Karpas-422 (cell line): ENCODE measurements at regions not wholly inside any gene's neighbourhood (a gene's known extent, or its start where the extent isn't known, plus 50 kb on each side); places are given as distances from the start of the nearest gene placed in this dataset.

Source experiments
- DNase-seq: peaks from one replicate; pipeline ENCODE4 v3.0.0-alpha.2; 2015
- H2AFZ ChIP-seq: fragments of 200-600 bp; sonication (generic); 2 replicates; pipeline ENCODE4 v1.6.1; 2014; ENCODE audit warnings: antibody characterized with exemption, low read length, mixed read lengths
- H3K27ac ChIP-seq: fragments of 200-600 bp; sonication (generic); 2 replicates; pipeline ENCODE4 v1.5.1; 2014; ENCODE audit warnings: mild to moderate bottlenecking, low read length, moderate library complexity
- H3K27me3 ChIP-seq: fragments of 200-600 bp; sonication (generic); 2 replicates; pipeline ENCODE4 v1.6.1; 2014; ENCODE audit warnings: low read length, mixed read lengths
- H3K36me3 ChIP-seq: fragments of 200-600 bp; sonication (generic); 2 replicates; pipeline ENCODE4 v1.6.1; 2014; ENCODE audit warnings: low read length, mixed read lengths; ENCODE audit not compliant: insufficient read depth
- H3K4me1 ChIP-seq: fragments of 200-600 bp; sonication (generic); 2 replicates; pipeline ENCODE4 v1.6.1; 2014; ENCODE audit warnings: mild to moderate bottlenecking, low read length, mixed read lengths
- H3K4me2 ChIP-seq: fragments of 200-600 bp; sonication (generic); 2 replicates; pipeline ENCODE4 v1.6.1; 2014; ENCODE audit warnings: low read length, low read depth, mild to moderate bottlenecking; ENCODE audit not compliant: poor library complexity, severe bottlenecking
- H3K4me3 ChIP-seq: fragments of 200-600 bp; sonication (generic); 2 replicates; pipeline ENCODE4 v1.5.1; 2014; ENCODE audit warnings: mild to moderate bottlenecking, antibody characterized with exemption, low read length, mixed read lengths
- H3K79me2 ChIP-seq: fragments of 200-600 bp; sonication (generic); 2 replicates; pipeline ENCODE4 v1.6.1; 2014; ENCODE audit warnings: mild to moderate bottlenecking, low read length, mixed read lengths
- H3K9ac ChIP-seq: fragments of 200-600 bp; sonication (generic); 2 replicates; pipeline ENCODE4 v1.6.0; 2014; ENCODE audit warnings: low read length
- H3K9me2 ChIP-seq: fragments of 200-600 bp; sonication (generic), shearing (Covaris generic); replicated peaks from 2 replicates; pipeline ENCODE4 v1.6.0; 2014; ENCODE audit warnings: mild to moderate bottlenecking, low read length, moderate library complexity; ENCODE audit not compliant: insufficient read depth
- H3K9me3 ChIP-seq: fragments of 300-700, 200-600 bp; sonication (generic); 2 replicates; pipeline ENCODE4 v1.6.1; 2014; ENCODE audit warnings: low read length, mixed read lengths
- H4K20me1 ChIP-seq: fragments of 200-600 bp; sonication (generic); 2 replicates; pipeline ENCODE4 v1.6.1; 2014; ENCODE audit warnings: mild to moderate bottlenecking, antibody characterized with exemption, low read length, low read depth; ENCODE audit not compliant: insufficient read depth

DNA sequence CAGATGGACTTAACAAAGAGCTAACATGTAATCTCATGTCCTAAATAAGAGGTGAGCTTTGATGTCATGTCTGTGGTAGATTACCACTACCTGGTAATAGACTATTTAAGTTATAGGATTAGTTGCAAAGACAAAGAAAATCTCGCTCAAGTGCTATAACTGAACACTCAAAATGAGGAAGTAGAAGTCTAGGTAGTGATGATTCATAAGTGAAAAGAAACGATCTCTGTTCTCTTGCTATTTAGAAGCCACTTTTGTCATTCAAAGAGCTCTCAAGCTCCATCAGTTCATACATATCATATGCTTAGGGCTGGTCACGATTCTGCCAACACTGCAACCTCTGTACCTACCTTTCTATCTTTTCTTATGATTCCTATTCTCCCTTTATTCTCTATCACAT, 110.9 kb downstream of the EDEM1 start:
- H3K4me1 ChIP-seq = peaks cover 20% of the 10 kb centered on the region

DNA sequence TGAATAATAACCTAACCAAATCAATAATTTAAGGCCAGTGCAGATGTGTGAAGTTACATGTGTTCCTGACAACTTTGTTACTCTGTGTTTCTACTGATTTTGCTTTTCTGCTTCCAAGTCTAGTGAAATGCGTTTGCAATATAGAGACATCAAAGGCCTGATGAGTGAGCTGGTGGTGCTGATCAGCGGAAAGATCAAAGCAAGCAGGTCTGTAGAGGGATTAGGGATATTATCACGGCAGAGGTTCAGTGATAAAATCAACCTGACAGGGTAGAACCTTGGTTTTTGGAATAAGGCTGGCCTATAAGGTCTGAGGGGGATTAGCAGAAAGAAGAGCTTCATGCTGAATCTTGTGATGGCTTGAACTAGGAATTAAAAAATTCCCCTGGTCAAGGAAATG, 111.7 kb downstream of the EDEM1 start:
- no peak overlapping the region for H2AFZ ChIP-seq
- no peaks in the 10 kb centered on the region for H3K79me2 ChIP-seq

More for the DNA sequence above, 110.9 kb downstream of the EDEM1 start:
- H3K4me2 ChIP-seq = peak overlapping the region; percentile 11
- no peaks in the 10 kb centered on the region for H3K27me3 ChIP-seq
- no peak overlapping the region for H3K9ac ChIP-seq
- H3K4me3 ChIP-seq = no peak overlapping the region
- no peak overlapping the region for H2AFZ ChIP-seq
- peak overlapping the region; percentile 8; the same call in 1 of the 2 replicates for H3K27ac ChIP-seq
- no peaks in the 10 kb centered on the region for H3K9me3 ChIP-seq
- H3K79me2 ChIP-seq = no peaks in the 10 kb centered on the region
- H3K9me2 ChIP-seq = no peaks in the 10 kb centered on the region
- DNase-seq = peak; percentile 82
- H3K36me3 ChIP-seq = no peaks in the 10 kb centered on the region
- no peaks in the 10 kb centered on the region for H4K20me1 ChIP-seq

DNA sequence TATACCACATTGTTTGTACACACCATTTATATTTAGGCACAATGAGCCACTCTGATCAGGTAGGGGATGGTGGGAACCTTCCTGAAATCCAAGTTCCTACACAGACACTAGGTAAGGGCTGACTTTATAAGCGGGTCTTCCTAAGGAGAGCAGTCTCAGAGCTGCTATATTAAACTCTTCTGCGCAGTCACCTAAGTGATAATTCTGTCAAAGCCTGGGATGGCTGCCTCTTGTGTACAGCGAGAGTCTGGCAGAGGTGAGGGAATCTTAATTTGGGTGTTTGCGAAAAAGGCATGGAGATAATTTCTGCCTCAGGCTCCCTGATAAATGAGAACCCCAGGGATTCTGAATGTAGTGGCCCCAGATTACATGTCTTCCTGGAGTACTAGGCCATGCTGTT, 113.1 kb downstream of the EDEM1 start:
- H4K20me1 ChIP-seq = no peaks in the 10 kb centered on the region
- H3K4me1 ChIP-seq = peaks cover 20% of the 10 kb centered on the region
- H3K36me3 ChIP-seq = no peaks in the 10 kb centered on the region
- H3K9me2 ChIP-seq = no peaks in the 10 kb centered on the region
- no peaks in the 10 kb centered on the region for H3K27me3 ChIP-seq
- no peaks in the 10 kb centered on the region for H3K9me3 ChIP-seq
- no peak overlapping the region for H3K4me2 ChIP-seq
- H3K9ac ChIP-seq = no peak overlapping the region
- H3K27ac ChIP-seq = no peak overlapping the region
- no peak for DNase-seq
- H2AFZ ChIP-seq = no peak overlapping the region
- no peak overlapping the region for H3K4me3 ChIP-seq
- no peaks in the 10 kb centered on the region for H3K79me2 ChIP-seq

More for the DNA sequence above, 111.7 kb downstream of the EDEM1 start:
- no peaks in the 10 kb centered on the region for H4K20me1 ChIP-seq
- no peak for DNase-seq
- no peaks in the 10 kb centered on the region for H3K9me2 ChIP-seq
- H3K4me2 ChIP-seq = peak overlapping the region; percentile 11
- peaks cover 20% of the 10 kb centered on the region for H3K4me1 ChIP-seq
- H3K27me3 ChIP-seq = no peaks in the 10 kb centered on the region
- H3K9me3 ChIP-seq = no peaks in the 10 kb centered on the region
- peak overlapping the region; percentile 8; the same call in 1 of the 2 replicates for H3K27ac ChIP-seq
- H3K36me3 ChIP-seq = no peaks in the 10 kb centered on the region
- no peak overlapping the region for H3K9ac ChIP-seq
- no peak overlapping the region for H3K4me3 ChIP-seq

DNA sequence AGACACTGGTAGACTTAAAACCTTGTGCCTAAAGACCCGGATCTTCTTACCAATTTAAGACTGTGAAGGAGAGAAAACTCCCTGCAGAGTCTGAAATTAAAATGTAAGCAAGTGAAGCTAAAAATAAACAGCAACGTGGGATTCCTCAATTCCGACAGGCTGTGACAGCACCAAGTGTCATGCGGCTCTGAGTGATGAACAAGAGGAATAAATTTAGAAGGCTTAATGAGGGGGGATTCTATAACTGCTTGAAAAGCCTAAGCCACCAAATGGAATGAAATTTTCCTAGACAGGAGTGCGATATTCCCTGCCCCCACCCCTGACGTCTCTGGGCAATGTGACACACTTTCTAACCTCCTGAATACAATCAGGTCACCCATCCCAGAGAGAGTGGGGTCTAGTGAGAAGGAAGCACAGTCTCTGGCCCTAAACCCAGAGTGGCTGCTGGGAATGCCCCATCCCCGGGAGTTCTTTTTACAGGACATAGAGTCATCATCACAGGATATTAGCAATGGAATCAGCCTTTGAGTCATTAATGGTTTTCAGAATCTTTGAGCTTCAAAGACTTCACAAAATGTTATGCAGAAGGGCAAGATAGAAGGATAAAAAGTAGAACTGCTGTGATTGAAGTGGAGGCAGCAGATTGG, 114.3 kb downstream of the EDEM1 start:
- Histone ChIP-seq H2AFZ (no peak overlapping the region), H3K9me2 (no peaks in the 10 kb centered on the region), H3K4me2 (no peak overlapping the region), H3K36me3 (no peaks in the 10 kb centered on the region), H3K27me3 (no peaks in the 10 kb centered on the region), H4K20me1 (no peaks in the 10 kb centered on the region), H3K4me1 (peaks cover 20% of the 10 kb centered on the region), H3K9ac (no peak overlapping the region), H3K9me3 (no peaks in the 10 kb centered on the region), H3K79me2 (no peaks in the 10 kb centered on the region), H3K4me3 (no peak overlapping the region), H3K27ac (no peak overlapping the region)
- DNase-seq = no peak

DNA sequence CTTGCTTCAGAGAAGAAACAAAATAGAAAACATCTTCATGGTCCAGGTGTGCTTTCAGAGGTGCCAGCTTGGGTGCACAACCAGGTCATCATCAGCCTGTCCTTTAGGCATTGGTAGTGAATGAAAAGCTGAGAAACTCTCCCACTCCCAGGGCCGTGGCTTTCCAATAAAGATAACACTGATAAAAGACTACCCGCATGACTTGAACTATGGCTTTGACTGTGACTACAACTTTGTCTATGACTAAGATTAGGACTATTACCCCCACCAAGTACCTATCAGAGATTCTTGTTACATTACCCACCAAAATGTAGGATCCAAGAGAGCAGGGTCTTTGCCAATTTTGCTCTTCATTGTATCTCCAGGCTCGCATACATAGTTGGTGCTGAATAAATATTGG, 115.2 kb downstream of the EDEM1 start:
- Histone ChIP-seq H3K4me3 (no peak overlapping the region), H3K27ac (no peak overlapping the region), H3K9me3 (no peaks in the 10 kb centered on the region), H3K79me2 (no peaks in the 10 kb centered on the region), H2AFZ (no peak overlapping the region), H4K20me1 (no peaks in the 10 kb centered on the region), H3K4me1 (peaks cover 18% of the 10 kb centered on the region), H3K4me2 (no peak overlapping the region), H3K9ac (no peak overlapping the region), H3K27me3 (no peaks in the 10 kb centered on the region), H3K9me2 (no peaks in the 10 kb centered on the region), H3K36me3 (no peaks in the 10 kb centered on the region)
- DNase-seq = no peak

DNA sequence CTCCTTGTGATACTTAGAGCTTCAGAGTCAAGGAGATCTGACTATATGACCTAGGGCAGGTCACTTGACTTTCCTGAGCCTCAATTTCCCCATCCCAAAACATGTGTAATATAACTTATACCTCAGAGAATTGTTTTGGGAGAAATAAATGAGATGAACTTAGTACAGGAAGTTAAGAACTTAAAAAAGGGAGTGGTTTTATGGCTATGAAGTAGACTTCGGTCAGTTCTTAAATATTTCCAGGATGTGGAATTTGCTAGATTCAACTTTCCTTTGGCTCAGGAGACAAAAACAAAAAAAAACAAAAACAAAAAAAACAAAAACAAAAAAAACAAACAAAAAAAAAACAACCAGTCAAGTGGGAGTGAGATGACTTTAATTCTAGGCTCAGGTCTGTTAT, 116.7 kb downstream of the EDEM1 start:
- Histone ChIP-seq H3K9ac (no peak overlapping the region), H3K9me3 (no peaks in the 10 kb centered on the region), H3K4me1 (peaks cover 3% of the 10 kb centered on the region), H3K4me2 (no peak overlapping the region), H3K27me3 (no peaks in the 10 kb centered on the region), H3K27ac (no peak overlapping the region), H3K9me2 (no peaks in the 10 kb centered on the region), H3K4me3 (no peak overlapping the region), H2AFZ (no peak overlapping the region), H3K79me2 (no peaks in the 10 kb centered on the region), H4K20me1 (no peaks in the 10 kb centered on the region), H3K36me3 (no peaks in the 10 kb centered on the region)
- DNase-seq = no peak

DNA sequence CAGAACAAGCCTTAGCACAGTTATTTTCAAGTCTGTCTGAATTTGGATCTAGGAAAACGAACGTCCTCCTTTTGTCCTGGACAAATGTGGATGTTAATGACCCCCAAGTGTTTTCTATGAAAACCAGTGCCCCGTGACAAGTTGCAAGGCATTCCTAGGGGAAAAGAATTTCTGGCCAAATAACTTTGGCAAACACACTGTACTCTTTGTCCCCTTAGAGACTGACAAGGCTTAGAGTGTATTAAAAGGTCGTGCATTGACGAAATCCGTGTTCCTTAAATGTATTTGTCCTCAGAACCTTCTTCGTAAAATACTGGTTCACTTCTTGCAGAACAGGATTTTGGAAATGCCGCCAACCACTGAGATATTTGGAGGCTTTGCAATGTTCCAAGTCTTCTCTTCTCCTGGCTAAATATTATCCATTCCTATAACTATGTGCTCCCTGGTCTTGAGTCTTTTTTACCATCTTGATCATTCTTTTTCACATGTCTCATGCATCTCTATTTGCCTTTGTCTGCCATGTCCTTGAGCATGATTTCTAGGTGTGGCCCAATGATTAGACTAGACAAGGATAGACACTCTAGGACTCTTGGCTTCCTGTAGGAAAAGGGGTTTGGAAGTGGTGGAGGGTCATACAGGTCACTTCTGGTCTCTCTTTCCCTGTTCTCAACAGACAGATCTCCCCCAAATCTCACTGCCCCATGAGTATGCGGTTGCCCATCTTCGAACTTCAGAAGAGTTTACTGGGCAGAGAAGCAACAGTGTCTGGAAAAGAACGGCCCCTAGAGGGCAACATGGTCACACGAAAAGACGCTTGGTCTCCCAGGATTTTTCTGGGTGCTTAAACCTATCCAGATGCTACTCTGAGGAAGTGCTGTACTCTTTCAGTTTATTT, 117.5 kb downstream of the EDEM1 start:
- peak; percentile 84 for DNase-seq
- Histone ChIP-seq H4K20me1 (no peaks in the 10 kb centered on the region), H3K4me1 (no peaks in the 10 kb centered on the region), H3K27ac (no peak overlapping the region), H3K4me2 (no peak overlapping the region), H3K9ac (no peak overlapping the region), H3K9me3 (no peaks in the 10 kb centered on the region), H3K9me2 (no peaks in the 10 kb centered on the region), H3K36me3 (no peaks in the 10 kb centered on the region), H2AFZ (no peak overlapping the region), H3K4me3 (no peak overlapping the region), H3K79me2 (no peaks in the 10 kb centered on the region), H3K27me3 (no peaks in the 10 kb centered on the region)

DNA sequence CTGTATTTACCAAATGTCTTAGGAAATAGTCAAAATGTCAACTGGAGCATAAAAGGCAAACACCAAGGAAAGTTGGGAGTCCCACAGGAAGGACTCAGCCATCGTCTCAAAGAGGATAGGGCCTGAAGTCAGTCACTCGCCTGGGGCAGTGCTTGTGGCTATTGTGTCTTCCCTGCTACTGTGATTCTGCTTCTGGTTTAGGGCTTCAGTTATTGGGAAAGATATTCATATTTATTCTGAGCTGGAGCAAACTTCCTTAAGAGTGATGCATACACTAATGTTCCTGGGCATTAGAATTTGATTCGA, 118.1 kb downstream of the EDEM1 start:
- DNase-seq = no peak
- Histone ChIP-seq H3K4me3 (no peak overlapping the region), H3K9me3 (no peaks in the 10 kb centered on the region), H4K20me1 (no peaks in the 10 kb centered on the region), H3K9me2 (no peaks in the 10 kb centered on the region), H3K9ac (no peak overlapping the region), H3K4me1 (no peaks in the 10 kb centered on the region), H3K27ac (no peak overlapping the region), H3K27me3 (no peaks in the 10 kb centered on the region), H2AFZ (no peak overlapping the region), H3K36me3 (no peaks in the 10 kb centered on the region), H3K79me2 (no peaks in the 10 kb centered on the region), H3K4me2 (no peak overlapping the region)
